ENCODE measurements at regions not wholly inside any gene's neighbourhood (a gene's known extent, or its start where the extent isn't known, plus 50 kb on each side); places are given as distances from the start of the nearest gene placed in this dataset.
A peak's percentile ranks its signal among the peaks of the same experiment; 100 is the strongest.

- no peak overlapping the region for H3K4me3 ChIP-seq (ENCODE audit: low read depth, low read length)
- TF ChIP-seq, protein P1, sequence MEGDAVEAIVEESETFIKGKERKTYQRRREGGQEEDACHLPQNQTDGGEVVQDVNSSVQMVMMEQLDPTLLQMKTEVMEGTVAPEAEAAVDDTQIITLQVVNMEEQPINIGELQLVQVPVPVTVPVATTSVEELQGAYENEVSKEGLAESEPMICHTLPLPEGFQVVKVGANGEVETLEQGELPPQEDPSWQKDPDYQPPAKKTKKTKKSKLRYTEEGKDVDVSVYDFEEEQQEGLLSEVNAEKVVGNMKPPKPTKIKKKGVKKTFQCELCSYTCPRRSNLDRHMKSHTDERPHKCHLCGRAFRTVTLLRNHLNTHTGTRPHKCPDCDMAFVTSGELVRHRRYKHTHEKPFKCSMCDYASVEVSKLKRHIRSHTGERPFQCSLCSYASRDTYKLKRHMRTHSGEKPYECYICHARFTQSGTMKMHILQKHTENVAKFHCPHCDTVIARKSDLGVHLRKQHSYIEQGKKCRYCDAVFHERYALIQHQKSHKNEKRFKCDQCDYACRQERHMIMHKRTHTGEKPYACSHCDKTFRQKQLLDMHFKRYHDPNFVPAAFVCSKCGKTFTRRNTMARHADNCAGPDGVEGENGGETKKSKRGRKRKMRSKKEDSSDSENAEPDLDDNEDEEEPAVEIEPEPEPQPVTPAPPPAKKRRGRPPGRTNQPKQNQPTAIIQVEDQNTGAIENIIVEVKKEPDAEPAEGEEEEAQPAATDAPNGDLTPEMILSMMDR (IDR thresholded peaks at IDR 0.05; ENCODE audit: low read depth, low read length, missing control alignments): peak; percentile 7
- DNase-seq (ENCODE audit: low read depth): peak; percentile 1
Measured at GRCh38 chr3:118412503-118412902, 622.1 kb downstream of the IGSF11 start.

DNA sequence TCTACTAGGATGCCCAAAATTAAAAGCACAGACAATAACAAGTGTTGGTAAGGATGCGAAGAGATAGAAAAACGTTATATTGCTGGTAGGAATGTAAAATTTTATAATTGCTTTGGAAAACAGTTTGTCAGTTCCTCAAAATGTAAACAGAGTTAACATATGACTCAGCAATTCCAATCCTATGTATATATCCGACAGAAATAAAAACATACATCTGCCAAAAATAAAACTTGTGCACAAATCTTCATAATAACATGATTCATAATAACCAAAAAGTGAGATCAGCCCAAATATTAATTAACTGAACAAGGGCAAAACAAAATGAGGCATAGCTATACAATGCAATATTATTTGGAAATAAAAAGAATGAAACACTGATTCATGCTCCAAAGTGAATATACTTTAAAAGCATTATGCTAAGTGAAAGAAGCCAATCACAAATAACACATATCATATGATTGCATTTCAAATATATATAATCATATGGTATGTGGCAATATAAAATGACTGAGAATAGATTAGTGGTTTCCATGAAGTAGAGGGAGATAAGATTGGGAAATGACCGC lies 609.3 kb downstream of the IGSF11 start:
- DNase-seq (ENCODE audit: low read depth): no peak
- TF ChIP-seq, protein P1 (IDR thresholded peaks at IDR 0.05; ENCODE audit: low read depth, low read length, missing control alignments): no peak
- H3K4me3 ChIP-seq (ENCODE audit: low read depth, low read length): no peak overlapping the region

DNA sequence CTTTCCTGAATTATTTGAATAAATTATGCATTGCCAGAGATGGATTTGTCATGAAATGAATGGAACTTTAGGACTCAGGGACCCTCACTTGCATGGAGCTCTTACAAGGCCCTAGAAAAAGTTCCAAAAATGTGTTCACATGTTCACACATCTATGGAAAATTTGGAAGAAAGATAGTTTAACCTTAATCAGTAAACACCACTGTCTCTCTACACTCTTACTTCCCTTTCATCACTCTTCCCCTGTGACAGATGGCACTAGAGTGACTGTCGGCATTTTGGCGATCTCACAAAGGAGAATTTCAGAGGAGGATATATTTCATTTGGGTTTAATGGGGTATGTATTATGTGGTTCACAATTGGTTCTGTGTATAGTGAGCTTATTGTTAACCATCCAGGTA lies 600.8 kb downstream of the IGSF11 start:
- no peak overlapping the region for H3K4me3 ChIP-seq (ENCODE audit: low read depth, low read length)
- TF ChIP-seq, protein P1 (IDR thresholded peaks at IDR 0.05; ENCODE audit: low read depth, low read length, missing control alignments): no peak
- DNase-seq (ENCODE audit: low read depth): no peak

- DNase-seq (ENCODE audit: low read depth): no peak
- TF ChIP-seq, protein P1 (IDR thresholded peaks at IDR 0.05; ENCODE audit: low read depth, low read length, missing control alignments): no peak
Measured at GRCh38 chr3:118435851-118436350, 598.7 kb downstream of the IGSF11 start.

GRCh38 chr3:118436697-118437262 lies 597.9 kb downstream of the IGSF11 start:
- no peak overlapping the region for H3K4me3 ChIP-seq (ENCODE audit: low read depth, low read length)
- DNase-seq (ENCODE audit: low read depth): no peak
- TF ChIP-seq, protein P1 (IDR thresholded peaks at IDR 0.05; ENCODE audit: low read depth, low read length, missing control alignments): no peak

More at GRCh38 chr3:118435851-118436350, 598.7 kb downstream of the IGSF11 start:
- H3K4me3 ChIP-seq (ENCODE audit: low read depth, low read length): no peak overlapping the region

DNA sequence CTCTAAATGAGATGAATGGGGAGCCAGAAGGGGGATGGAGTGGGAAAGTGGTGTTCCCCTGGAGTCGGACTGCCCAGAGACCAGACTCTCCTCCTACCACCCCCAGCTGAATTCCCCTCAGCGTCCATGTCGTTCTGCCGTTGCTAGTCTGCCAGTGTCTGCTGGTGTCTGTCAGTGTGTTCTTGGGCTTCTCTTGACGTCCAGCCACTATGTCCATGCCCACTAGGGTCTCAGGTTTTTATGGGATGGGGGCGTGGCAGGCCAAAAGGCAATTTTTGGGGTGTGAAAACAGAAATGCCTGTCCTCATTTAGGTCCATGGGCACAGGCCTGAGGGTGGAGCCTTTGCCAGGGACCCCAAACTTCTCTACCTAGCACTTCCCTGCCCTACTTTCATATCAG lies 589.6 kb downstream of the IGSF11 start:
- no peak for DNase-seq (ENCODE audit: low read depth)
- no peak overlapping the region for H3K4me3 ChIP-seq (ENCODE audit: low read depth, low read length)
- TF ChIP-seq, protein P1 (IDR thresholded peaks at IDR 0.05; ENCODE audit: low read depth, low read length, missing control alignments): no peak

DNA sequence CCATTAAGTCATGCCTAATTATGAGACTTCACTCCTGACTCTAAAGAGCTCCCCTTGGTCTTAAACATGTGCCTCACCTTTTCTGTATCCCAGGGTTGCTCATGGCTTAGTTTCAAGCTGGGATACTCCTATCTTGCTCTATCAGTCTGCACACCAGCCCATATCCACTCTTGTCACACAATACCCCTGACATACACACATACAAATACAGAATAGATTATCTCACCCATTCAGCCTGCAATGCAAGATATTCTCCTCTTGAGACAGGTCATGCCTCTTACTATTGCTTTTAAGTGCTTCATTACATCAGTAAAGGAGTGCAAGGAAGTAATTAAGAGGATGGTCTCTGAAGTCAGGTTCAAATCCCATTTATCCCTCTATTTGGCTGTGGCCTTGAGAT lies 587.3 kb downstream of the IGSF11 start:
- TF ChIP-seq, protein P1 (IDR thresholded peaks at IDR 0.05; ENCODE audit: low read depth, low read length, missing control alignments): no peak
- H3K4me3 ChIP-seq (ENCODE audit: low read depth, low read length): no peak overlapping the region
- no peak for DNase-seq (ENCODE audit: low read depth)

Data from GM12864 (cell line).